H1 (cell line): ENCODE measurements at regions not wholly inside any gene's neighbourhood (a gene's known extent, or its start where the extent isn't known, plus 50 kb on each side); places are given as distances from the start of the nearest gene placed in this dataset.

Source experiments
- CHD7 ChIP-seq: fragments of 300-600 bp; sonication (generic); IDR thresholded peaks from 2 replicates; pipeline ENCODE4 v1.7.1; 2012; ENCODE audit warnings: low read length, moderate library complexity, mild to moderate bottlenecking, inconsistent platforms; ENCODE audit not compliant: insufficient replicate concordance

- TF ChIP-seq CHD7, result no peak
Measured at GRCh38 chr7:25424113-25424512, 195.8 kb upstream of the NPVF start (continued).
